D721Med (cell line): ENCODE measurements at regions not wholly inside any gene's neighbourhood (a gene's known extent, or its start where the extent isn't known, plus 50 kb on each side); places are given as distances from the start of the nearest gene placed in this dataset.

Experiments
- DNase-seq: peaks from one replicate; pipeline ENCODE4 v3.0.0; 2011; ENCODE audit warnings: low spot score; ENCODE audit not compliant: insufficient read length
- FAIRE-seq: peaks from 2 replicates; lab custom pipeline; 2011; peaks lifted over from hg19 to GRCh38; lab: Jason Lieb, UNC
- TF ChIP-seq, protein P1 (sequence below): IDR thresholded peaks from 2 replicates; pipeline ENCODE4 v1.5.1; 2012; ENCODE audit warnings: mild to moderate bottlenecking, control low read depth; ENCODE audit not compliant: insufficient read depth; ENCODE audit errors: missing control alignments

DNA sequence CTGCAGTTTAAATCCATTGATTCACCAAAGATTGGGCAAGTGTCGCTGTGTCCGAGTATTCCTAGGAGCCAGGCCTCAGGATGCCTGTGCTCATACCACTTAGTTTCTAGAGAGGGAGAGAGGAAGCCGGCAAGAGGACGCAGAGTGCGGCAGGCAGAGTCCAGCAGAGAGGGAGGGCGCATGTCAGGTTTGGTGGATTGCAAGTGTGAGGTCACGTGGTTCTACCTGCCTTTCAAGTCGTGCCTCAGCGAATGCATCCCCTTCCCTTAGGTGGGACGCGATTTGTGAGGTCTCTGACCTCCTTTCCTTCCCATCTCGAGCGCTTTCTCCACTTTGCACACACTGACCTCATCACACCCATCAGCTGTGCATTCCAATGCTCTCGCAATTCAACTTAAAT lies 188.1 kb downstream of the TMEM18 start:
- DNase-seq (no peak), FAIRE-seq (no peak)
- TF ChIP-seq, protein P1, sequence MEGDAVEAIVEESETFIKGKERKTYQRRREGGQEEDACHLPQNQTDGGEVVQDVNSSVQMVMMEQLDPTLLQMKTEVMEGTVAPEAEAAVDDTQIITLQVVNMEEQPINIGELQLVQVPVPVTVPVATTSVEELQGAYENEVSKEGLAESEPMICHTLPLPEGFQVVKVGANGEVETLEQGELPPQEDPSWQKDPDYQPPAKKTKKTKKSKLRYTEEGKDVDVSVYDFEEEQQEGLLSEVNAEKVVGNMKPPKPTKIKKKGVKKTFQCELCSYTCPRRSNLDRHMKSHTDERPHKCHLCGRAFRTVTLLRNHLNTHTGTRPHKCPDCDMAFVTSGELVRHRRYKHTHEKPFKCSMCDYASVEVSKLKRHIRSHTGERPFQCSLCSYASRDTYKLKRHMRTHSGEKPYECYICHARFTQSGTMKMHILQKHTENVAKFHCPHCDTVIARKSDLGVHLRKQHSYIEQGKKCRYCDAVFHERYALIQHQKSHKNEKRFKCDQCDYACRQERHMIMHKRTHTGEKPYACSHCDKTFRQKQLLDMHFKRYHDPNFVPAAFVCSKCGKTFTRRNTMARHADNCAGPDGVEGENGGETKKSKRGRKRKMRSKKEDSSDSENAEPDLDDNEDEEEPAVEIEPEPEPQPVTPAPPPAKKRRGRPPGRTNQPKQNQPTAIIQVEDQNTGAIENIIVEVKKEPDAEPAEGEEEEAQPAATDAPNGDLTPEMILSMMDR = no peak

DNA sequence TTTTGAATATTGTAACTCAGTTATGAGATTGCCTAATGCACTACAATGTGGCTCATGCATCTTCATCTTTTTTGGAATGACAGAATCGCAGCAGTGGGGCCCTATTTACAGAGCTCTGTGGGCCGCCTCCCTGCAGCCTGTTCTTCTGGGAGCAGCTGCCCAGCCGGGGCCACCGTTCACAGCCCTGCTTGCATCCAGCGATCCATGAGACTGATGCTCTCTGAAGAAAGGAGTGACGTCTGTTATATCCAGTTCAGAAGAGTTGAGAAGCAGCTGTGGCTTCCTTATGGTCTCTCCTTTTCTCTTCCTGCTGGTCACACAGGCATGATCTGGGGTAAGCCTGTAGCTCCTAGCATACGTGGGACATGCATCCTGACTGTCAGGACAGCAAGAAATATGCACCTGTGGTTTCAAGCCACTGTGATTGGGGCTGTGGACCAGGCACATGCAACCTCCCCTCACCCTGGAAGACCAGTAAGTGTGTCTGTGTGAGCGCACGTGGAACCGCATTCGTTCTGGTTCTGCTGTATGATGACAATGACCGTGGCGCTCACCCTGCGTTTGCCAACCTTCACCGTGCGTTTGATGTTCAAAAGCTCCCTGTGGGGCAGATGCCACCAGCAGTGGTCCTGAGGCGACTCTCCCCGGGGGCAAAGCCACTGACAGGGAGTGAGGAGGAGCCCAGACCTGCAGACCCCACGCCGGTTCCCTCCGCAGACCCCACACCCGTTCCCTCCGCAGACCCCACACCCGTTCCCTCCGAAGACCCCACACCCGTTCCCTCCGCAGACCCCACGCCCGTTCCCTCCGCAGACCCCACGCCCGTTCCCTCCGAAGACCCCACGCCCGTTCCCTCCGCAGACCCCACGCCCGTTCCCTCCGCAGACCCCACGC lies 189.8 kb downstream of the TMEM18 start:
- DNase-seq (no peak), FAIRE-seq (no peak)
- TF ChIP-seq, protein P1 = no peak

DNA sequence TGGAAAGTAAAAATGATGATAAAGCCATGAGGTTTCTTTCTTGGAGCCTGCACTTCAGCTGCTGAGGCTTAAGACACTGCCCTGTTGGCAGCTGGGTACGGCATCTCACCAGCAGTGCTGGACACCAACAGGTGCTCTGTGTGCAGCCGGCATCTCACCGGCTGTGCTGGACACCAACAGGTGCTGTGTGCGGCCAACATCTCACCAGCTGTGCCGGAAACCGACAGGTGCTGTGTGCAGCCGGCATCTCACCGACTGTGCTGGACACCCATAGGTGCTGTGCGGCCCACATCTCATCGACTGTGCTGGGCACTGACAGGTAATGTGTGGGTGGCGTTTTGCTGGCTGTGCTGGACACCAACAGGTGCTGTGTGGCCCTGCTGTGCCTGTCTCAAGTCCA lies 190.8 kb downstream of the TMEM18 start:
- TF ChIP-seq, protein P1 = no peak
- no peak for DNase-seq
- no peak for FAIRE-seq

DNA sequence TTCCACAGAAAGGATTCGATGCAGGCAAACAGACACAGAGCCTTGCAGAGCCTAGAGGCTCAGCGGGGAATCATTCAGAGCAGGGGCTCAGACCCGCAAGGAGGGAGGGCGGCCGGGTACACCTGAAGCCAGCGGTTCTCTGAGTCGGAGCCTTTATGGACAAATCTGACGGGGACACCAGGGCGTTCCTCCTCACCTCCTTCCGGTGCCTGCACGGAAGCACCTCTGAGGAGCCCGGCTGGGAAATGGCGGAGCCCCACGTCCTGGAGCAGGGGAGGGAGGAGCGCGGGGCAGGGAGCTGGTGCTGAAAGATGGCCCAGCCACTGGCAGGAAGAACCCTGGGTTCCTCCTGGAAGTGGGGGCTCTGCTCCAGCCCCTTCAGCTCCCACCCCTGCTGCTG lies 193.5 kb upstream of the ALKAL2 start:
- TF ChIP-seq, protein P1 = no peak
- DNase-seq (no peak), FAIRE-seq (no peak)

DNA sequence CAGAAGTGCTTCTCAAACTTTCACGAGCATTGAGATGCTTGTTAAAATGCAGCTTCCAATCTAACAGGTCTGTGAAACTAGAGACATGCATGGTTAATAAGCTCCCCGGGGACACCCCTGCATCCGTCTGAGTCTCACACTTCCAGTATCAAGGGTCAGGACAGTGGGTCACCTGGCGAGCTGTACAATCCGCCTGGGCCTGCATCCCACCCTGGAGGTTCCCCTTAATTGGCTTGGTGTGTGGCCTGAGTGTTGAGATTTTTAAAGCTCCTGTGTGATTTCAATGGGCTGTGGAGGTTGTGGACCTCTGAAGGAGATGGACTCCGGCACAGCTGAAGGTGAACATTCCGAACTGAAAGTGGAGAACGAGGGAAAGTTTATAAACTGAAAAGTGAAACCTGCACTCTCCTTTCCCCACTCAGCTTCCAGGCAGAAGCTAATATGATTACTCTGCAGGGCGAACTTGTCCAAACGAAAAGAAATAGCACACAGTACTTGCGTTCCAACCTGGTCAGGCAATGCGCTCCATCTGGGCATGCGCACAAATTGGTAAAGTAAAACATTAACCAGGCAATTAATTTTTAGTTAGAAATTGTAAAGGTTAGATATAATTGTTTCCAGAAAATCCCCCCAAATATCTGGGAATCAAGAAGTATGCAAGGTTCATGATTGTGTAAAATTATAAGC lies 191.7 kb upstream of the ALKAL2 start:
- no peak for FAIRE-seq
- TF ChIP-seq, protein P1 = no peak
- DNase-seq = no peak

DNA sequence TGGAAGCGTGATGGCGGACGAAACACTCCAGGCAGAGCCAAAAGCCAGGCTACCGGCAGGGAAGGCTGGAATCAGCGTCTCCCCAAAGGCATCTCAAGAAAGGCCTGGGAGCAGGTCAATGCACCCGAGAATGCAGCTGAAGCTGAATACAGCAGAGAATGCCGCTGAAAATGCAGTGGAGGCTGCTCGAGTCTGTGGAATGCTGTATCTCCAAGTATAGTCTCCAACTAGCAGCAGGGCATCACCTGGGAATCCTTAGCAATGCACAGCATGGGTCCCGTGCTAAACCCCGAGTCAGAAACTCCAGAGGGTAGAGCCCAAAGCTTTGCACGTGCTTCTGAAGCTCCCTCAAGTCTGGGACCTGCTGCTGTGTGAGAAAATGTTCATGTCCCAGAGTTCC lies 191.1 kb upstream of the ALKAL2 start:
- DNase-seq (no peak), FAIRE-seq (no peak)
- TF ChIP-seq, protein P1 = no peak
